ENCODE measurements at regions not wholly inside any gene's neighbourhood (a gene's known extent, or its start where the extent isn't known, plus 50 kb on each side); places are given as distances from the start of the nearest gene placed in this dataset.
A peak's percentile ranks its signal among the peaks of the same experiment; 100 is the strongest.
"Not testable (repeated sequence)": the region's sequence is repeated elsewhere in the genome, so short reads cannot be mapped to it uniquely, and the experiment has no call there.

DNA sequence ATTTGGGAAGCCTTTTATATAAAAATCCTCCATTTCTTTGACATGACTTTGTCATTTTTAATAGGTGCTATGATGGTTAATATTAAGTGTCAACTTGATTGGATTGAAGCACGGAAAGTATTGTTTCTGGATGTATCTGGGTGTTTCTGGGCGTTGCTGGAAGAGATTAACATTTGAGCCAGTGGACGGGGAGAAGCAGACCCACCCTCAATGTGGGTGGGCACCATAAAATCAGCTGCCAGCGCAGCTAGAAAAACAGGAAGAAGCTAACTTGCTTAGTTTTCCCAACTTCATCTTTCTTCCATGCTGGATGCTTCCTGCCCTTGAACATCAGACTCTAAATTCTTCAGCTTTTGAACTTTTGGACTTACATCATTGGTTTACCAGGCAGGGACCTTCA is 1003.0 kb downstream of the SORCS3 start:
- DNase-seq (ENCODE audit: low read depth): no peak

GRCh38 chr10:105643660-105644059 is 1002.6 kb downstream of the SORCS3 start:
- no peak for DNase-seq (ENCODE audit: low read depth)

DNA sequence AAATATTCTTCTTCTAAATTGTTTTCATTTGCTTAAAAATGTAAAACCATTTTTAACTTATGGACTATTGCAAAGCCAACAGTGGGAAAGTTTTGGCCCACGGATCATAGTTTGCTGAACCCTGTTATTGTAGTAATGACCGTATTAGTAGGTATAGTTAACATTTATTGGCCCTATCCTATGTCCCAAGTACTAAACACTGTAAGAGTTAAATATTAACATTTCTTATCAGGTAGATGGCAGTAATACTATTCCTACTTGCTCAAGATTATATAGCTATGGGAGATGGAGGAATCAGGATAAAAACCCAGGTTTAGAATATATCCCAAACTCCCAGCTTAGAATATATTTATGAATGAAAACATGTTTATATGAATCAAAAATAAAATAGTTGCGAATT is 993.2 kb downstream of the SORCS3 start:
- DNase-seq (ENCODE audit: low read depth): no peak

DNA sequence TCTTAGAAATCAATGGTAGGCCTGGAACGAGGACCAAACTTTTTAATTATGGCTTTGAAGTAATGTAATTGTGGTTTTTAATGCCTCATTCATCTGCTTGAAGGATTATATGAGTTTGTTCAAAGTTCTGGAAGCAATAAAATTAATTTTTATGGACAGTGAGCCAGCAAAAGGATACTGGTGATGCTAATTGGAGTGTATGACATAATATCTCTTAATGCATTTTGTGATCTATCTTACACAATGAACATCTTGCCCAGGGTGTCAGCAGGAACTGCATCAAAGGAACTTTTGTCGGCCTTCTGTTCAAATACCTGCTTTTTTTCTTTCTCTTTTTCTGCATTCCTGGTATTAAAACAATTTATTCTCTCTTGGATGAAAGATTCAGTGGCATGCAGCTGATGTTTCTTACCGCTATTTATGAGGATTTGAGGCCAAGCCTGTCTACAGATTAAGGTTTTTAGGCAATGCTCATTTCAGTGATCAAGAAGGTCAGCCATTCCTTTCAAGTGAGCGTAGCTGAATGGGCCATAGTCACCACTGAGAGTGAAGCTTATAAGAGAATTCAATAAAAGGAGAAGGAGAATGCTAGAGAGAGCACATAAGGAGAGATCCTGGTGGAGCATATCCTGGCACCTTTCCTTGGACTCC is 974.8 kb downstream of the SORCS3 start:
- DNase-seq (ENCODE audit: low read depth): no peak

GRCh38 chr10:105611244-105611798 is 970.2 kb downstream of the SORCS3 start:
- DNase-seq (ENCODE audit: low read depth): no peak

- DNase-seq (ENCODE audit: low read depth): no peak
Measured at GRCh38 chr10:105609451-105609850, 968.4 kb downstream of the SORCS3 start.

DNA sequence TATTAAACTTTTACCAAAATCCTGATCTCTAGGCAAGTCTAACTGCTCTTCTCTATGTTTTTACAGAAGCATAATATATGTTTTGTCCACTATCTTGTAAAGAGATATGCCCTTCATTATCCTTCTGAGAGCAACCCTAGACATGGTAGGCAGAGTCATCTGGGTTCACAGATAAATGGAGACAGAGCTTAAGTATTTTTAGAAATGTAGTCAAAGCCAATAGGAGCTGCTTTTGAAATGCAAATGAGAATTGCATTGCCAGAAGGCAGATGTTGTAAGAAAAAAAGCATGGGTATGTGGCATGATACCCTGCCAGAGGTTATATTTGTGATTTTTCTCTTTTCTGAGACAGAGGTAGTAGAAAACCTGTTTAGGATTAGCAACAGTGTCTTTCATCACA is 964.8 kb downstream of the SORCS3 start:
- DNase-seq (ENCODE audit: low read depth): no peak

GRCh38 chr10:105605104-105605503 is 964.0 kb downstream of the SORCS3 start:
- no peak for DNase-seq (ENCODE audit: low read depth)

GRCh38 chr10:105598207-105598606 is 957.1 kb downstream of the SORCS3 start:
- no peak for DNase-seq (ENCODE audit: low read depth)

- DNase-seq (ENCODE audit: low read depth): no peak
Measured at GRCh38 chr10:105597312-105597711, 956.2 kb downstream of the SORCS3 start.

GRCh38 chr10:105596749-105597148 is 955.7 kb downstream of the SORCS3 start:
- no peak for DNase-seq (ENCODE audit: low read depth)

DNA sequence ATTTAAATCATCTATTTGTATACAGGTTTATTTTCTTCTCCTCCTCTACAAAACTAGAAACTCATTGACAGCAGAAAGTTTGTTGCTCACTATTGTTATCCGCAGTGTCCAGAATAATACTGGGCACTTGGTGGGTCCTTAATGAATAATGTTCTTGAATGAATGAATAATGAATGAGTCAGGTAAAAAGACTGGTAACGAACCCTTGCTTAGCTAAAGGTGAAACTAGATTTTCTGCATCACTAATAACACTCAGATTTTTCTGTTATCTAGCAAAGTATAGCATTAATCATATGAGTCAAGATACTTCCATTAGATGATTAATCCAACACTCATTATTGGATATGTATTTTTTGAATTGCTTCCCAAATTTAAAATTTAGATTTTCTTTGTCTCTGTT is 953.2 kb downstream of the SORCS3 start:
- no peak for DNase-seq (ENCODE audit: low read depth)

DNA sequence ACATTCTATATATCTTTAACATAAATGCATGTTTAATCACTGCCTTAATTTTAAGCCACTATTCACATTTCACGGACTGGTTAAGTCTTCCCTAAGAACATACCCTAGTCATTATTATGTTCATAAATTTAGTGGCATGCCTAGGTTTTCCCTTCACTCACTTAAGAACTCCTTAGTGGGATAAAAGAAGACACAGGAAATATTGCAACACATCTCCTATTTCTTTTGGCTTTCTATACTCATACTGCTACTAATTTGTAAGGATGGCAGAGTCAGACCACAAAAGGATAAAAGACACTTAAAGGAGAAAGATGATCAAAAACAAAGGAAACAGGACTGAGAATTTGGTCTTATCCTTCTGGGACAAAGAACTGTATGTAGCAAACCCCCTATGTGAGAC is 951.4 kb downstream of the SORCS3 start:
- no peak for DNase-seq (ENCODE audit: low read depth)

GRCh38 chr10:105586451-105587098 is 945.5 kb downstream of the SORCS3 start:
- DNase-seq (ENCODE audit: low read depth): no peak

DNA sequence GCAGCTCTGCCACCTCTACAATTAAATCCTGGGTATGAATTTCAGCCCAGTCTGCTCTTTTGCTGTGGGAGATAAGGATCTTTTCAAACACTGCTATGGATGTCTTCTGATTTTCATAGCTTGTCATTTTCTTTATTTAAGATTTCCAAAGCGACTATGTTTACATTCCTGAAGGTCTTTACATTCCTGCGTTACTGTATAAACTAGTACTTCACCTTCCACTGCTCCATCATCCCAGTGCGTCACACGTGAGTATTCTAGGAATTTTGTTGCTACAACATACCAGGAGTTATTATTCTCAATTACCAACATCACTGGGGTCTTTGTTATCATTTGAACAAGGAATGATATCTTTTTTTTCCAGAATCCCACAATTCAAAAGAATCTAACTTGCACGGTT is 944.7 kb downstream of the SORCS3 start:
- peak; percentile 5 for DNase-seq (ENCODE audit: low read depth)

DNA sequence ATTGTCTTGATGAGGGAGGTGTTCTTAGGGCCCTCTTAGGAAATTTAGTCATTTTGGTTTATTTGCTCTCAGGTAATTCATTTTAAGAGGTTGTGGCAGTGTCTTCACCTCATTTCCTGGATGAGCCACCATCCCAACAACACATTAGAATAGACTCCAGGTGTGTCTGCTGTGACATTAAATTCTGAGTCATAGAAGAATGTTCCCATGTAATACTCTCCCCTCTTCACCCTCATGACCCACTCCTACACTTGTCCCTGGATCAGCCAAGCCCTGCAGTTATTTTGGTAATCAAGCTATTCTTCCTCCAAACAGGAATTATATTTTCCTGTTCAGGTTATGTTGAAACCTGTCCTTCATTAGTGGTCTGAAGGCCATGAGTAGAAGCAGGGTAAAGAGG is 944.1 kb downstream of the SORCS3 start:
- no peak for DNase-seq (ENCODE audit: low read depth)

GRCh38 chr10:105579112-105579511 is 938.0 kb downstream of the SORCS3 start:
- no peak for DNase-seq (ENCODE audit: low read depth)

DNA sequence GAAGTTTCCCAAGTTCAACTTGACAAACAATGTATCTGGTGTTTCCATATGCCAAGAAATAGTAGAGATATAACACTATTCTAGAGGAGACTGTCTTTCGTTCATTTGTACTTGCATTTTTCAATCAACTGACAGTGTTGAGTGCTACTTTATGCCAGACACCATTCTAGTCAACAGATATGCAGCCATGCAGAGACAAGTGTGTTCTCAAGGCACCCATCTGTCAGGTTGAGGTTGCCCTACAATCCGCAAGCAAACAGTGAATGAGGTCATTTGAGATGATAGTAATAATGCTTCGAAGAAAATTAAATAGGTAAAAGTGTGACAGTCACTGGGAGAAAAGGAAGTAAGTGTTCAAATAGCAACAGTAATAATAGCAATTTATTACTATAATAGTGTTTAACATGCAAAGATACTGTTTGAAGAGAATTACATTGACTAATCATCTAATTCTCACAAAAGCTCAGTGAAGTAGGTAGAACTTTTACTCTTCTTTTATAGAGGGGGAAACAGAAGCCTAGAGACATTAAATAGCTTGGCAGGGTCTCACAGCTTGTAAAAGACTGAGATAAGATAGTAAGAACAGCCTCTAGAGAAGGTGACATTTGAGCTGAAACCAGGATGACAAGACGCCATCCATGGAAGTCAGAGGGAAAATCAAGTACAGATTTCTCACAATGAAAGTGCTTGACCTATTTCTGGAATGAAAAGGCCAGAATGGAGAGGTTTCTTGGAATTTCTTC is 936.9 kb downstream of the SORCS3 start:
- no peak for DNase-seq (ENCODE audit: low read depth)

- no peak for DNase-seq (ENCODE audit: low read depth)
Measured at GRCh38 chr10:105559333-105560097, 918.4 kb downstream of the SORCS3 start.

DNA sequence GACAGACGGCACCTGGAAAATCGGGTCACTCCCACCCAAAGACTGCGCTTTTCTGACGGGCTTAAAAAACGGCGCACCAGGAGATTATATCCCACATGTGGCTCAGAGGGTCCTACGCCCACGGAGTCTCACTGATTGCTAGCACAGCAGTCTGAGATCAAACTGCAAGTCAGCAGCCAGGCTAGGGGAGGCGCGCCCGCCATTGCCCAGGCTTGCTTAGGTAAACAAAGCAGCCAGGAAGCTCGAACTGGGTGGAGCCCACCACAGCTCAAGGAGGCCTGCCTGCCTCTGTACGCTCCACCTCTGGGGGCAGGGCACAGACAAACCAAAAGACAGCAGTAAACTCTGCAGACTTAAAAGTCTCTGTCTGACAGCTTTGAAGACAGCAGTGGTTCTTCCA is 909.4 kb downstream of the SORCS3 start:
- DNase-seq (ENCODE audit: low read depth): not testable (repeated sequence)

- no peak for DNase-seq (ENCODE audit: low read depth)
Measured at GRCh38 chr10:105549731-105550130, 908.6 kb downstream of the SORCS3 start.

- DNase-seq (ENCODE audit: low read depth): no peak
Measured at GRCh38 chr10:105545101-105545500, 904.0 kb downstream of the SORCS3 start.
